SHP77 treated with DMSO at 0.1 percent for 48 hours (cell line): ENCODE measurements at regions not wholly inside any gene's neighbourhood (a gene's known extent, or its start where the extent isn't known, plus 50 kb on each side); places are given as distances from the start of the nearest gene placed in this dataset.

Experiments
- DNase-seq: peaks from one replicate; lab custom pipeline; 2025; lab: John Stamatoyannopoulos, UW

- DNase-seq: no peak
These were observed 346.2 kb upstream of the CBLB start for GRCh38 chr3:106215047-106215446.

DNA sequence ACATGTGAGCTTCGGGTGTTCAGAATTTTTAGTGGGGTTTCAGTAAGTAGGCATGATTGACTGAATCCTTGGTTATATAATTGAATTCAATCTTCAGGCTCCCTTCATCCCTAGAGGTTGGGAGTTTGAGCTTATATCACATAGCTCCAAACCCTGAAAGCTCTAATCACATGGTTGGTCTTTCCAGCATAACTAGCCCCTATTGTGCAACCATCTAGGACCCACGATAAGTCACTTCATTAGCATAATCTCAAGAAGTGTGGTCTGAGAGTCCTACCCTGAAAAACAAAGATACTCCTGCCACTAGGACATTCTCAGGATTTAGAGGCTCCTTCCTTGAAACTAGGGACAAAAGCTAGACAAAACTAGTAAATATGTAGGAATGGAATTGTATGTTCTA, 348.9 kb upstream of the CBLB start:
- DNase-seq: no peak

DNA sequence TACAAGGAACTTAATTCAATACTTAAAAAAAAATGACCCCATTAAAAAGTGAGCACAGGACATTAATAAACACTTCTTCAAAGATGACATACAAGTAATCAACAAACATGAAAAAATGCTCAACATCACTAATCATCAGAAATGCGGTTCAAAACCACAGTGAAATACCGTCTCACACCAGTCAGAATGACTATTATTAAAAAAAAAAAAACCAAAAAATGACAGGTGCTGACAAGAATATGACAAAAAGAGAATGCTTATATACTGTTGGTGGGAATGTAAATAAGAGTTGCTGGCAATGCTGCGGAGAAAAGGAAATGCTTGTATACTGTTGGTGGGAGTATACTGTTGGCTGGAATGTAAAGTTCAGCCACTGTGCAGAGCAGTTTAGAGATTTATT, 358.3 kb upstream of the CBLB start:
- no peak for DNase-seq

GRCh38 chr3:106228271-106228670, 359.5 kb upstream of the CBLB start:
- DNase-seq: no peak

- DNase-seq: no peak
These were observed 360.9 kb upstream of the CBLB start for GRCh38 chr3:106229495-106230278.

- DNase-seq: no peak
These were observed 362.3 kb upstream of the CBLB start for GRCh38 chr3:106231086-106231485.

GRCh38 chr3:106232956-106233355, 364.1 kb upstream of the CBLB start:
- DNase-seq: no peak

DNA sequence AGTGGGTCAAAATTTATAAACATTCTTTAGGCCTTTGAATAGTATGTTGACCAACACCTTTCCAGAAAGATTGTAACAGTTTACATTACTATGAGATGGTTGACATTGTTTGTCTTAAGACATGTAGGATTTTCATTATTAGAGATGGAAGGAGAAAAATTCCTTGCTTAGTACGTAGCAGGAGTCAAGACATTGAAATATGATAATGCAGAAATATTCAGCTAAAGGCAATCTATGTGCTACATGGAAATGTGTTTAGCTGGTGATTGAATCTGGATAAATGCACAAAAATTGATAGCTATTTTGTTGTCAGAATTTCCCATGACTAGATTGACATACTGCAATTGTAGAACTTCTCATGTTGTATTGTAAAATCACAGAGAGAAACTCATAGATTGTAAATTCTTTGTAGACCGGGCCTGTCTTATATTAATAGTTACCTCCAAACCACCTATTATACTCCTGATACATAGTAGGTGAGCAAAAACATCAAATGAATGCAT, 370.4 kb upstream of the CBLB start:
- no peak for DNase-seq

DNA sequence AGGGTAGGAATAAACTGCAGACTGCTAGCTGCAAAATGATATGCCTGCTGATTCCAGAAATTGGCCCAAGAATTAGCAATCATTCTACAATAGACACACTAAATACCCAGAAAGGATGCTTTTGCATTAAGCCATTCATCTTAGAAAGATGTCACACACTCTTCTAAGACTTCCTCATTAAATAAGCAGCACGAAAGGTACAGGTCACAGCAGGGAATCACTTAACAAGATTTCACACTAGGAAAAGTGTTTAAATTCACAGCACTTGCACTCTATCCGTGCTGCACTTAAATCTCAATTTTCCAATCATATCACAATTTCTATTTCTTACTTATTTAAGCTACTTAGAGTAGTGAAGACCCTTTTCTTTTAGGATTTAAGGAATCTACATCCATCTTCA, 372.8 kb upstream of the CBLB start:
- DNase-seq: no peak

DNA sequence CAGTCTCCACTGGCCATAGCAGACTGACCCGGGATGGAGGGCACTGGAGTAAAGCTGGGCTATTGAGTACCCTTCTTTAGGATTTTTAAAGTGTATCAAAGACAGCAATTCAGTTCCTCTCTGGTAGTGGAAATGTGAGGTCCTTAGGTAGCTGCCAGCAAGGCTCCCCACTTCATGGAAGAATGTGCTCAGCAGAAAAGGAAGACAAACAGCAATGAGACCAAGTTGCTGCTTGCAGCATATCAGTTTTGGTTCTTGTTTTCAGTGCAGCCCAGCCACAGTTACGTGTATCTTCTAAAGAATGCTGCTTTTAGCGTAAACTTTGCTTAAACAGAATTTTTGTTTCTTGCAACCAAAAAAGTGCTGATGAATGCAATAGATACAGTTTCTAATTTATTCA, 374.0 kb upstream of the CBLB start:
- DNase-seq: no peak

DNA sequence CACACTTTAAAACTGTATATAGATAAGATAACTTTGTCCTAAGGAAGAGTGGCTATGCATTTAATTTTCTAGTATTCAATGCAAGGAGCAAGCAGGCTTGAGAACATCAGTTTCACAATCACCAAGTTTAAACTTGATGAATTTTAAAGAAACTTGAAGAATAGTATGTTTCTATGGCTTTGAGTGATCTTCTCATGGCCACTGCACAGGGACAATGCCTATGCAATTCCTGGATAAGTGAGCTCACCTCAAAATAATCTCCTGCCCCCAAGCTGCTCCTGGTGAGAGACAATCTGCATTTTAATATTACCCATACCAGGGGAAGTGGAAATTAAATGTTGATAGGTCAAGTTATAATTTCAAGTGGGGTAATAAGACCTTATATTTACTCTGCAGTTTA, 376.6 kb upstream of the CBLB start:
- no peak for DNase-seq

DNA sequence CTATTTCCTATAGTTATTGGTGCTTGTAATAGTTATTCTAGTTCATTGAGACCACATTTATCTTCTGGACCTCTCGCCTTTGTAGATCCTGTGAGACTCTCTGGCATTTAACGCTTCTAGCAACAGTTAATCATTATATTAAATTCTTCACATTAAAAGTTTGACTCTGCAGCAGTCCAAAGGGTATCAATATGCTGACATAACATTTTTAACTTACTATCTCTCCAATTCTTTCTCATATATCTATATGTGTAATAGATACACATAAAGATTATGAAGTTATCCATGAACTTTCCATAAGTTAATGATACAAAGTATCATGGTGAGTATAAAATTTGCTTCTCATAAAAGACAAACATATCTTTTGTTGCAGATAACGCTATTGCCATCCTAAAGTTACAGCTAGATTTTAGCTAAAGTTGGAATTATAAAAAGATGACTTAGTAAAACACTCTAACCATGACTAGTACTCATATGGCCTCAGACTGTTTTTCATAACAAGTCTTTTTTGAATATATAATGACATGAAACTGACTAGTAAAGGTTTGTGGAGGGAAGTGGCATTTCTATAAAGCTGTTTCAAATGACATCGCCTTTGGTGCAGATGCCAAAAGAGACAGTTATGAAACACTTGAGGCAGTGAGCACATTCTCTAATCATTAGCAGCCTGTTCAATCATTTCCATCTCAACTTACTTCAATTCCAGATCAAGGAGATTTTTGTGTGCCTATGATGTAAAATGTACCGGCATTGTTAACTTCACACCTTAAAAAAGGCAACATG, 379.3 kb upstream of the CBLB start:
- no peak for DNase-seq

DNA sequence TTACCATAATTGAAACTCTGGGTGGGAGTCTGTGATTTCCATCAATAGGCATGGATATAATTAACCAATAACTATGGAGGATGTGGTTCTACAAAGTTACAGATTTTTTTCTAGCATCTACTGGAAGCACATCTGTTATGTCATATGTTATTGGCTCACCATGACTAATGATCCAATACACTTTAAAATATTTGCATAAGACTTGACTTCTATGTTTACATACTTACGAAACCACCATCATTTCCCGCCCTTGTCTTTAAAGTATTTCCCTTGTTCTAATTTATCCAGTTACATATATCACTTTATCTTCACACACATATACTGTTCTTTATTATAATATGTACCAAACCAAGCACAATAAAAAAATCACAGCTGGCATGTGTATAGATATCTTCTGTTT, 380.3 kb upstream of the CBLB start:
- no peak for DNase-seq

DNA sequence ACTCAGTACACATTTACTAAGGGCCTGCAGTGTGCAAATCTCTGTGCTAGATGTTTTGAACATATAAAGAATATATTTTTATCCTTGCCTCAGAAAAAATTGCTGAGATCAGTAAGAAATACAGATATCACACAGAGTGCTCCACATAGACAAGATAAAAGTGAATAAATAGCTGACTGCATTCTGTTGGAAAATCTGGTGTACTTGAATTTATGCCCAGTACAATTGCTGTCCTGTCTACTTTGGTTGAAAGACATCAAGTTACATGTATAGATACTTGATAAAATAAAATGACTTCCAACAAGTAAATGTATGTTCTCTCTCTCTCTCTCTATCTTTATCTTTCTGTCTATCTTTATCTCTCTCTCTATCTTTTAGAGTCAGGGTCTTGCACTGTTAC, 381.2 kb upstream of the CBLB start:
- no peak for DNase-seq

GRCh38 chr3:106251160-106251892, 382.5 kb upstream of the CBLB start:
- no peak for DNase-seq

DNA sequence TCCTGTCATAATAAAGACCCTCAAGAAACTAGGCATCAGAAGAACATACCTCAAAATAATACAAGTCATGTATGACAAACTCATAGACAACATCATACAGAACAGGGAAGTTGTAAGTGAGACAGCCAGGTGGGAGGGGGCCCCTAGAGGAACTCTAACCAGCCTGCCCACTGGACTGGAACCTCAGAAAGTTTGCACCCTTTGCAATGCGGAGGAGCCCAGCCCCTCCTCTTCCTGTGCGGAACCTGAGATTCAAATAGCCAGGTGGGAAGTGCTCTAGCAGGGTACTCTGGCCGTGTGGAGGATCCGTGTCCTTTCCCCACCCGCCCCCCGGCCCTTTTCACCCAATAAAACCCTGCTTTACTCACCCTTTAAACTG, 387.0 kb upstream of the CBLB start:
- DNase-seq: no peak

- DNase-seq: no peak
These were observed 387.6 kb upstream of the CBLB start for GRCh38 chr3:106256249-106256957.

GRCh38 chr3:106257172-106257571, 388.4 kb upstream of the CBLB start:
- DNase-seq: no peak

GRCh38 chr3:106261396-106261795, 392.6 kb upstream of the CBLB start:
- no peak for DNase-seq

DNA sequence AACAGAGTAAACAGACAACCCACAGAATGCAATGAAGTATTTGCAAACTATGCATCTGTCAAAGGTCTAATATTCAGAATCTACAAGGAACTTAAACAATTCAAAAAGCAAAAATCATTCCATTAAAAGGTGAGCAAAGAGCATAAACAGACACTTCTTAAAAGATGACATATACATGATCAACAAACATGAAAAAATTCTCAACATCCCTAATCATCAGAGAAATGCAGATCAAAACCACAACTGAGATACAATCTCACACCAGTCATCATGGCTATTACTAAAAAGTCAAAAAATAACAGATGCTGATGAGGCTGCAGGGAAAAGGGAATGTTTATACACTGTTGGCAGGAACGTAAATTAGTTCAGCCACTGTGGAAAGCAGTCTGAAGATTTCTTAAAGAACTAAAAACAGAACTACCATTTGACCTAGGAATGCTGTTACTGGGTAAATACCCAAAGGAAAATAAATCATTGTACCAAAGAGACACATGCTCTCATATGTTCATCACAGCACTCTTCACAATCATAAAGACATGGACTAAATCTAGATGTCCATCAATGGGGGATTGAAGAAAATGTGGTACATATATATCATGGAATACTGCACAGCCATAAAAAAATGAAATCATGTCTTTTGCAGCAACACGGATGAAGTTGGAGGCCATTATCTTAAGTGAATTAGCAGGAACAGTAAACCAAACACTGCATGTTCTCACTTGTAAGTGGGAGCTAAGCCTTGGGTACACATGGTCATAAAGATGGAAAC, 393.3 kb upstream of the CBLB start:
- DNase-seq: no peak

GRCh38 chr3:106263011-106263410, 394.2 kb upstream of the CBLB start:
- no peak for DNase-seq
